ENCODE measurements at regions not wholly inside any gene's neighbourhood (a gene's known extent, or its start where the extent isn't known, plus 50 kb on each side); places are given as distances from the start of the nearest gene placed in this dataset.

GRCh38 chr4:177010418-177010817, 217.7 kb upstream of the VEGFC start:
- Histone ChIP-seq H3K27ac (no peak overlapping the region), H3K4me1 (replicated peaks in 1 of 2) (no peaks in the 10 kb centered on the region), H3K27me3 (no peaks in the 10 kb centered on the region), H3K4me3 (no peak overlapping the region), H3K9me3 (replicated peaks in 1 of 3) (no peaks in the 10 kb centered on the region), H3K36me3 (replicated peaks in 1 of 2) (no peaks in the 10 kb centered on the region)
- no peak for DNase-seq
- 46 to 50% (median 48%) methylated on average over 2 of the region's 2 CpGs for WGBS, 4 donors
- no peak for TF ChIP-seq POLR2A (IDR thresholded peaks at IDR 0.05)
- TF ChIP-seq CTCF (IDR thresholded peaks at IDR 0.05): no peak
- intact Hi-C loops (cut with DNase I): no loop called here

- no peak for DNase-seq
- Histone ChIP-seq H3K4me1 (replicated peaks in 1 of 2) (no peaks in the 10 kb centered on the region), H3K4me3 (no peak overlapping the region), H3K36me3 (replicated peaks in 1 of 2) (no peaks in the 10 kb centered on the region), H3K9me3 (replicated peaks in 1 of 3) (no peaks in the 10 kb centered on the region), H3K27me3 (no peaks in the 10 kb centered on the region), H3K27ac (no peak overlapping the region)
- TF ChIP-seq CTCF (IDR thresholded peaks at IDR 0.05) (no peak), POLR2A (IDR thresholded peaks at IDR 0.05) (no peak)
- intact Hi-C loops (cut with DNase I): no loop called here
- 79 to 100% (median 92%) methylated on average over 1 of the region's 1 CpG for WGBS, 4 donors
Measured at GRCh38 chr4:177012918-177013545, 220.3 kb upstream of the VEGFC start.

- Histone ChIP-seq H3K27ac (no peak overlapping the region), H3K4me3 (no peak overlapping the region), H3K9me3 (replicated peaks in 1 of 3) (no peaks in the 10 kb centered on the region), H3K27me3 (no peaks in the 10 kb centered on the region), H3K4me1 (replicated peaks in 1 of 2) (no peaks in the 10 kb centered on the region), H3K36me3 (replicated peaks in 1 of 2) (no peaks in the 10 kb centered on the region)
- DNase-seq: no peak
- 32 to 48% (median 42%) methylated on average over 1 of the region's 1 CpG for WGBS, 4 donors
- intact Hi-C loops (cut with DNase I): no loop called here
- TF ChIP-seq POLR2A (IDR thresholded peaks at IDR 0.05) (no peak), CTCF (IDR thresholded peaks at IDR 0.05) (no peak)
Measured at GRCh38 chr4:177016541-177017141, 223.9 kb upstream of the VEGFC start.

GRCh38 chr4:177023951-177024350, 231.2 kb upstream of the VEGFC start:
- H3K9me3 ChIP-seq (replicated peaks in 1 of 3): no peaks in the 10 kb centered on the region
- DNase-seq: no peak
- TF ChIP-seq POLR2A (IDR thresholded peaks at IDR 0.05): no peak
- TF ChIP-seq CTCF (IDR thresholded peaks at IDR 0.05): no peak
- no peak overlapping the region for H3K27ac ChIP-seq
- H3K27me3 ChIP-seq: no peaks in the 10 kb centered on the region
- intact Hi-C loops (cut with DNase I): no loop called here
- WGBS, 4 donors: 81 to 85% (median 83%) methylated on average over 3 of the region's 3 CpGs
- no peak overlapping the region for H3K4me3 ChIP-seq
- H3K36me3 ChIP-seq (replicated peaks in 1 of 2): no peaks in the 10 kb centered on the region
- H3K4me1 ChIP-seq (replicated peaks in 1 of 2): peaks cover 0 to under 1% of the 10 kb centered on the region in 2 donors

Data from adrenal gland (tissue), 9 donors.